Neural cell (in vitro differentiated cells): ENCODE measurements at regions not wholly inside any gene's neighbourhood (a gene's known extent, or its start where the extent isn't known, plus 50 kb on each side); places are given as distances from the start of the nearest gene placed in this dataset.
A peak's percentile ranks its signal among the peaks of the same experiment; 100 is the strongest.

Source experiments
- H2AFZ ChIP-seq: fragments of 200-600, 300-800 bp; sonication (generic), shearing (Covaris generic); 2 replicates; pipeline ENCODE4 v1.6.0; 2014; ENCODE audit warnings: low read depth, mild to moderate bottlenecking, antibody characterized with exemption, low read length, moderate library complexity
- H3F3A ChIP-seq: fragments of 200-600 bp; shearing (Covaris generic); 2 replicates; pipeline ENCODE4 v1.6.1; 2016; ENCODE audit warnings: mild to moderate bottlenecking, moderate library complexity, mixed read lengths, antibody characterized with exemption, low read length; ENCODE audit not compliant: insufficient read depth, poor library complexity, severe bottlenecking
- H3K27ac ChIP-seq: fragments of 200-600, 300-800 bp; sonication (generic), shearing (Covaris generic); 2 replicates; pipeline ENCODE4 v1.5.1; 2014; ENCODE audit warnings: mild to moderate bottlenecking, low read length, moderate library complexity
- H3K27me3 ChIP-seq: fragments of 300-800, 200-600 bp; sonication (generic), shearing (Covaris generic); 2 replicates; pipeline ENCODE4 v1.6.0; 2014; ENCODE audit warnings: mild to moderate bottlenecking, low read depth, low read length, moderate library complexity; ENCODE audit not compliant: insufficient read depth
- H3K36me3 ChIP-seq: fragments of 300-800, 200-600 bp; sonication (generic), shearing (Covaris generic); 2 replicates; pipeline ENCODE4 v1.5.1; 2014; ENCODE audit warnings: mild to moderate bottlenecking, antibody characterized with exemption, low read length, moderate library complexity; ENCODE audit not compliant: insufficient read depth
- H3K4me2 ChIP-seq: fragments of 300-800, 200-600 bp; sonication (generic), shearing (Covaris generic); 2 replicates; pipeline ENCODE4 v1.6.0; 2014; ENCODE audit warnings: mild to moderate bottlenecking, low read length
- H3K4me3 ChIP-seq: fragments of 300-800, 200-600 bp; sonication (generic), shearing (Covaris generic); 2 replicates; pipeline ENCODE4 v1.5.1; 2014; ENCODE audit warnings: mild to moderate bottlenecking, low read length, moderate library complexity
- H3K79me2 ChIP-seq: fragments of 200-600 bp; shearing (Covaris generic); replicated peaks from 2 replicates; pipeline ENCODE4 v1.6.0; 2014; ENCODE audit warnings: mild to moderate bottlenecking, low read length, moderate library complexity; ENCODE audit not compliant: insufficient read depth
- H3K9ac ChIP-seq: fragments of 300-800, 200-600 bp; sonication (generic), shearing (Covaris generic); 2 replicates; pipeline ENCODE4 v1.6.1; 2016; ENCODE audit warnings: mild to moderate bottlenecking, low read length, mixed read lengths
- H3K9me2 ChIP-seq: fragments of 200-600 bp; shearing (Covaris generic); 2 replicates; pipeline ENCODE4 v1.6.1; 2016; ENCODE audit warnings: mild to moderate bottlenecking, low read length, mixed read lengths; ENCODE audit not compliant: insufficient read depth
- H3K9me3 ChIP-seq: fragments of 200-600, 300-800 bp; sonication (generic), shearing (Covaris generic); 2 replicates; pipeline ENCODE4 v1.6.1; 2016; ENCODE audit warnings: mild to moderate bottlenecking, mixed run types, low read length, moderate library complexity, mixed read lengths
- H4K20me1 ChIP-seq: fragments of 200-600 bp; shearing (Covaris generic); 2 replicates; pipeline ENCODE4 v1.6.1; 2016; ENCODE audit warnings: mild to moderate bottlenecking, mixed run types; ENCODE audit not compliant: insufficient read depth
- CTCF ChIP-seq: fragments of 450-650 bp; IDR thresholded peaks from 2 replicates; pipeline ENCODE4 v1.5.1; 2014; ENCODE audit warnings: antibody characterized with exemption, mild to moderate bottlenecking, moderate library complexity; ENCODE audit not compliant: poor library complexity, severe bottlenecking
- EP300 ChIP-seq: fragments of 450-650 bp; conservative IDR thresholded peaks from 2 replicates; pipeline ENCODE4 v1.6.1; 2014; ENCODE audit warnings: antibody characterized with exemption, mild to moderate bottlenecking, moderate library complexity; ENCODE audit not compliant: poor library complexity, severe bottlenecking
- EZH2 ChIP-seq: fragments of 200-600, 300-800 bp; shearing (Covaris generic), sonication (generic); IDR thresholded peaks from 2 replicates; pipeline ENCODE4 v1.6.1; 2014; ENCODE audit warnings: antibody characterized with exemption, low read length, borderline replicate concordance, mild to moderate bottlenecking; ENCODE audit not compliant: insufficient read depth, poor library complexity, severe bottlenecking
- MXI1 ChIP-seq: fragments of 450-650 bp; conservative IDR thresholded peaks from 2 replicates; pipeline ENCODE4 v1.6.1; 2014; ENCODE audit warnings: antibody characterized with exemption, mild to moderate bottlenecking; ENCODE audit not compliant: poor library complexity, severe bottlenecking
- POLR2AphosphoS5 ChIP-seq: IDR thresholded peaks from 2 replicates; pipeline ENCODE4 v1.6.1; 2012
- RAD21 ChIP-seq: fragments of 450-650 bp; conservative IDR thresholded peaks from 2 replicates; pipeline ENCODE4 v1.6.1; 2014; ENCODE audit warnings: antibody characterized with exemption, mild to moderate bottlenecking, moderate library complexity
- REST ChIP-seq: IDR thresholded peaks from 2 replicates; pipeline ENCODE4 v1.6.1; 2012; ENCODE audit warnings: borderline replicate concordance
- SMC3 ChIP-seq: fragments of 450-650 bp; conservative IDR thresholded peaks from 2 replicates; pipeline ENCODE4 v1.6.1; 2014; ENCODE audit warnings: antibody characterized with exemption, mild to moderate bottlenecking, moderate library complexity; ENCODE audit not compliant: poor library complexity
- TAF1 ChIP-seq: IDR thresholded peaks from 2 replicates; pipeline ENCODE4 v1.6.1; 2012; ENCODE audit warnings: low read depth

GRCh38 chr11:92136797-92137196 lies 87.8 kb upstream of the FAT3 start:
- no peaks in the 10 kb centered on the region for H3F3A ChIP-seq
- no peaks in the 10 kb centered on the region for H3K36me3 ChIP-seq
- no peak overlapping the region for H3K9ac ChIP-seq
- H3K4me3 ChIP-seq, result no peak overlapping the region
- H3K27ac ChIP-seq, result no peak overlapping the region
- TF ChIP-seq CTCF, result peak; percentile 27
- TF ChIP-seq REST, result no peak
- H3K4me2 ChIP-seq, result no peak overlapping the region
- H3K9me2 ChIP-seq, result no peaks in the 10 kb centered on the region
- H2AFZ ChIP-seq, result no peak overlapping the region
- H4K20me1 ChIP-seq, result no peaks in the 10 kb centered on the region
- H3K27me3 ChIP-seq, result no peaks in the 10 kb centered on the region
- no peaks in the 10 kb centered on the region for H3K79me2 ChIP-seq
- no peaks in the 10 kb centered on the region for H3K9me3 ChIP-seq

- Histone ChIP-seq H3K36me3 (no peaks in the 10 kb centered on the region), H3K4me2 (no peak overlapping the region), H3K9me3 (no peaks in the 10 kb centered on the region), H3K4me3 (no peak overlapping the region), H3K9me2 (no peaks in the 10 kb centered on the region), H4K20me1 (no peaks in the 10 kb centered on the region), H2AFZ (no peak overlapping the region), H3K9ac (no peak overlapping the region), H3K27ac (no peak overlapping the region), H3F3A (no peaks in the 10 kb centered on the region), H3K79me2 (no peaks in the 10 kb centered on the region), H3K27me3 (no peaks in the 10 kb centered on the region)
- TF ChIP-seq EZH2, result no peak
- TF ChIP-seq RAD21, result no peak
- TF ChIP-seq MXI1, result no peak
- no peak for TF ChIP-seq CTCF
- no peak for TF ChIP-seq TAF1
- TF ChIP-seq EP300, result no peak
- TF ChIP-seq REST, result no peak
- TF ChIP-seq POLR2AphosphoS5, result no peak
- no peak for TF ChIP-seq SMC3
Observed at GRCh38 chr11:92131289-92131865, 93.2 kb upstream of the FAT3 start.
